Activated naive CD4-positive, alpha-beta T cell treated with Interleukin-2 at 50 U/mL for 16 hours (primary cell): ENCODE measurements at regions not wholly inside any gene's neighbourhood (a gene's known extent, or its start where the extent isn't known, plus 50 kb on each side); places are given as distances from the start of the nearest gene placed in this dataset.

ENCODE experiments used
- DNase-seq: peaks from one replicate; pipeline ENCODE4 v3.0.0-alpha.2; 2020

DNA sequence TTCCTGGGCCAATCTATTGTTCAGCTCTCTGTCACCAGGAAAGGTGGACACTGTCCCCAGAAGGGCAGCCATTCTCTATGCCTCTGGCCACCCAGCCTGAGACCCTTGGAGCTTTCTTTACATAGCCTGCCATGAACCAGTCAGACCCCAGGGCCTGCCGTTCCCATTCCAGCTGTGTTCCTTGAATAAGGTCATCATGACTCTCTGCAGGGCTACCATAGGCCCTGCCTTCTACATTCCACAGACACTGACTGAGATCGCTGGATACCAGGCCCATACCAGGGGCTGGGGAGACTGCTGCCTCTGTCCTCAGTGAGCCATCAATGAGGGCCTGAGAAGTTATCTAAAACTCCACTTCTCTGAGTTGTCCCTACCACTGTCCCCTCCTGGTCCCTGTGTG lies 75.5 kb downstream of the SYNE3 start:
- no peak for DNase-seq

DNA sequence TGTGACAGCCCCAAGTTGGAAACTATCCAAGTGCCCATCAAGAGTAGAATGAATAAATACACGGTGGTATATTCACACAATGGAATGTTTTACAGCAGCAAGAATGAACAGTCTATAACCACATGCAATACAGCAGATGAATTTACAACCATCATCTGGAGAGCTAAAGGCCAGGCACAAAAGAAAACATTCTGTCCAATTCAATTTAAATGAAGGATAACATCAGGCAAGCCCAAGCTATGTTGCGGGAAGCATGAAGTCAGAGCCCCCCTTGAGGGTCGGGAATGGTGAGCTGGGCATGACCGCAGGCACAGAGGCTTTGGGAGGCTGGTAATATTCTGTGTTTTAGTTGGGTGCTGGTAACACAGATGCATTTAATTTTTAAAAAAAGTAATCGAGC lies 76.0 kb downstream of the SYNE3 start:
- no peak for DNase-seq

DNA sequence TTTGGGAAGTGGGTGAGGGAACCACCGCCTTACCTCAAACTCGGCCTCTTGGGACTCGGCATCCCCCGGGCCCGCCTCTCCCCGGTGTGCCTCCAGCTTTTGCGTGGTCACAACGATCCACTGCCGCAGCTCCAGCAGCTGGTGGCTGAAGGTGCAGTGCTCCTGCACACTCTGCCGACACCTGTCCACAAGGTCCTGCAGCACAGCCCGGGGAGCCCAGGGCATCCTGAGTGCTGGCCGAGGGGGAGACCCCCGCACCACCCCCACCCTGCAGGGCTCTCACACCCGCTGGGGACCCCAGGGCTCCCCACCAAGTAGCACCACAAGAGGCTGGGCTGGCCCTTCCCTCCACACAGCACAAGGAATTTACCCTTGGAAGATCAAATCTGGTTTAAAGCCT lies 76.6 kb downstream of the SYNE3 start:
- no peak for DNase-seq

DNA sequence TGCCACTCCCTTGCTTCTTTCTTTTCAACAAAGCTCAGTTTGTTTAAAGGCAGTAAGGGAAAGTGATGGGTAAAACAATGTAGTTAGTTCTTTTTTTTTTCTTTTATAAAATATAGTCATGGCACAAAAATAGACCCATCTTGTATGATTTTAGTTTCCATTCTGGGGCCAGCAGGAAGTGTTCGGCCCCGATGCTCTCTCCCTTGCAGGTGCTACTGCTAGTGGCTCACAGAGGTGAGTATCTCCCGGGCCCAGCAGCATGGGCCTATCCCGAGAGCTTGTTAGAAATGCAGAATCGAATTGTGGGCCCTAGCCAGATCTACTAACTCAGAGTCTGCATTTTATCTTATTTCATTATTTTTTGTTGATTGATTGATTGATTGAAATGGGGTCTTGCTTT lies 78.7 kb downstream of the SYNE3 start:
- DNase-seq, result no peak

DNA sequence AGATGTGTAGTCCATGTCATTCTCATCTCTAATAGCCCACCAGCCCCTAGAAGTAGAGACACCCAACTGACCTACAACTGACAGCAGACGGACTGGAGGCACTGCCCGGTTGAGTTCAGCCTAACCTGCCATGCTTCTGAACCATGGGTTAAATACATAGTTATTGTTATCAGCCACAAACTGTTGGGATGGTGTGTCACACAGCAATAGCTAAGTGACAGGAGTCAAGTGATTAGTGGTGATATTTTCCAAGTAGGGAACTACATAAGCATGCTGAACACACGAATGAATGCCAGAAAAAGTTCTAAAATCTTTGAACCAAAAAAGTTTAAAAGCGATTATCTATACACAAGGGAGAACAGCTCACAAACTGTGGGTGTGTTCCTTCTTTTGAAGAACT lies 80.1 kb downstream of the SYNE3 start:
- DNase-seq, result no peak

DNA sequence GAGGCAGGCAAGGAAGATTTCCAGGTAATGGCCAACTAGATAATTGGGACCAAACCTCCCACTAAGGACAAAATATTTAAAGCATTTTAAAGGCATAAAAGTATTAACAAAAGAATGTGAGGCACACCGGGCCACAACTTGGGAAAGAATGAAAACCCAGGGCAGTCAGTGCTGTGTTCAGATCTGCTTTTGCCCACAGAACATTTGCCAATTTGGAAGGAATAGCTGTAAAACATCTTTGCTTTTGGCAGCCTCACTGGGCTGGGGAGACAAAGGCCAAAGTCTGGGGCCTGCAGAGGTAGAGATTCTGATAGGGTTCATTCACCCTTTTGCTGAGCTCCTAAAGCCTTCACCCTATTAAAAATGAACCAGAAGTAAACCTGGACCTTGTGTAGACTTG lies 82.3 kb downstream of the SYNE3 start:
- DNase-seq, result no peak

DNA sequence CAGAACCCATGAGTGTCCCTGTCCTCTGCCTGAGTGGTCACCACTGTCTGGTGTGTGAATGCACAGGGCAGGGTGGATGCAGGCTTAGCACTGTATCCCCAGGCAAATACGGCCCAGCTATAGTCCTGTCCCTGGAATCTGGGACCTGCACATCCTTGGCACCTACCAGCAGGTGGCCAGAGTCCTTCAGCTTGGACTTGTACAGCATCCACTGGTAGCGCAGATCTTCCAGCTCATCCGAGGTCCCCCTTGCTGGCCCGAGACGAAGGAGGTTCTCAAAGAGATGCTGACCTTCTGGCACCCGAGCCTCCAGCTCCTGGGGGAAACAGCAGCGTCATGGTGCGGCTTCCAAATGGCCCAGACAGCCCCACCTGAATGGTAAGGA lies 83.4 kb downstream of the SYNE3 start:
- DNase-seq, result no peak

DNA sequence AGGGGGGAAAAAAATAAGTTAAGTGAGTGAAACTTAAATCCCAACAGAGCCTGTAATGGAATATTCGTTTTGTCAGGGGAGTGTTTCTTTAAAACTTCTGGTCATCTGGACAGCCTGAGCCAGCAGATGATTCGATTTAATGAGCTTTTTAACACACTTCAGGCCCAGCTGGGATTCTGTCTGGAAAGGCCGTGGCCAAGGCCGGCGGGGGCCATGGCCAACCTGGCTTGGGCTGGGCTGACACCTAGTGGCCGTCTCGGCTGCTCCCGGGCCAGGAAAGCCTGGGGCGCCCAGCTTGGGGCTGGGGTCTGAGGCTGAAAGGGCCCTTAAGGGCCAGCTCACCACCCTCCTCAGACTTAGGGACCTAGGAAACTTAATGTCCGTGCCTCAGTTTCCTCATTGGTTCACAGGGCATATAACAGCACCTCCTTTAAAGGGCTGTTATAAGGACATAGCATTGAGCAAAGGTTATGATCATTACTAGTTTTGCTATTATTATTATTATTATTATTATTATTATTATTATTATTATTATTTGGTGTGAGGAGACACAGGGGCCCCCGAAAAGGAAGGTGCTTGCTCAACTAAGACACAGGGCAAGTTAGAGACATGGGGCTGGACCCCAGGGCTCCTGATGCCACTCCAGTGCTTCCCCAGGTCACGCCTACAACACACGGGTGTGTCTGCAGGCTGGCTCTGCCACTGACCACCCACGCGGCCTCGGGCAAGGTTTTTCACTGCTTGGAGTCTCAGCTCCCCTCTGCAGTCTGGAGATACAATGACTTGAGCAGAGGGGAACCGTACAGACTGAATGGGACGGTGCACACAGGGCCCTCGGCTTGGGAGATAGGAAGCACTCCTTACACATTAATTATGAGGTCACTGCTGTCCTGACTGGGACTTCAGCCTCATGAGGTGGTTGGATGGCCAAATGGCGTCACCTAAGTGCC lies 84.0 kb downstream of the SYNE3 start:
- no peak for DNase-seq

DNA sequence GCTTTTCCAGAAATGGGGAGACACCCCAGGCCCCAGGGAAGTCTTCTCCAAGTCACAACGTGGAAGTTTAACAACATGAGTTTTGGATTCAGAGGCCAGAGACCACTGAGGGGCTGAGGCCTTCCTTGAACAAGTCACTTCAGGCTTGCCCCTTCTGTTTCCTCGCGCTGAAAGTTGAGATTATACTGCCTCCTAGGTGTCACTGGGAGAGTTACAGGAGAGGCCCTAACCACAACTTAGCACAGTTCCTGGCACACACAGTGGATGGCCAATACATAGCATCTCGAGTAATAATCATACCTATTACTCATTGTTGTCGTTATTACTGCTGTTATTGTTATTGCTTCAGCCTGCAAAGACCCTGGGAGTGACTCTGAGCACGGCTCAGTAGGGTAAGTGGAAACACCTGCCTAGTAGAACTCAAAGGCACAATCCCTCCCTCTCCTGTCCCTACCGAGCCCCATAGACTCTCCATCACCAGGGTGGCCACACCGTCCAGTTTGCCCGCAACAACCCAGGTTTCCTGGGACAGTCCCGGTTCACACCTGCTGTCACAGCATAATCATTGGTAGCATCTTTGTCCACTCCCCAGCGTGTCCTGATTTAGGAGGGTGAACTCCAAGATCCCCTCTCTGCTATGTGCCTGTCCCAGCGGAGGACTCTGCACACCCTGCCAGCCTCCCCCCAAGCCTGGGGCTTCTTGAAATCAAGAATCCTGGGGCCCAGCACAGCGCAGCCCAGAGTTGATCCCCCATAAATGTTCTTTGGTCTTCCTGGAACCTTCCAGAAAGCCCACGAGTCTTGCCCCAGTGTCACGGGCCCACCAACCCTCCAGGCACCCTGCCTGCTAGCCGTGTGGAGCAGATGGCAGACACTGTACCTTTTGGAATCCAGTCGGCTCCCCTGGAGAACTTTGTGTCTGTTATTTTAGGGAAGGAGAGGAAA lies 85.0 kb downstream of the SYNE3 start:
- DNase-seq, result no peak

DNA sequence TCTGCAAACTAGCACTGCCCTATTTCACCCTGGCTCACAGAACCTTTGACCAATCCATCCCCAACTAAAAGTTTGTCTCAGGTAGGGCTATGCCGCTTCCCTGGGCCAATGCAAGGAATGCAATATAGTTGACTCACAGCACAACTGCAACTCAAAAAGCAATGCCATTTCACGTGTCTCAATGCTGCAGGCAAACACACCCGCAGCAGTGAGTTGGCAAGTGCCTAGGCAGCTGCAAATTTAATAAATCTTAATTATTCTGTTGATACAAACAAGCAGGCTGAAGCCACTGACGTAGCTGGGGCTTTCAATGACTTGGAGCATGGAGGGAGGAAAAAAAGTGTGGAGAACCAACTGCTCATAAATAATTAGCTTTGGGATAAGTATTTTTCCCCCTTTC lies 87.9 kb downstream of the SYNE3 start:
- DNase-seq, result no peak

DNA sequence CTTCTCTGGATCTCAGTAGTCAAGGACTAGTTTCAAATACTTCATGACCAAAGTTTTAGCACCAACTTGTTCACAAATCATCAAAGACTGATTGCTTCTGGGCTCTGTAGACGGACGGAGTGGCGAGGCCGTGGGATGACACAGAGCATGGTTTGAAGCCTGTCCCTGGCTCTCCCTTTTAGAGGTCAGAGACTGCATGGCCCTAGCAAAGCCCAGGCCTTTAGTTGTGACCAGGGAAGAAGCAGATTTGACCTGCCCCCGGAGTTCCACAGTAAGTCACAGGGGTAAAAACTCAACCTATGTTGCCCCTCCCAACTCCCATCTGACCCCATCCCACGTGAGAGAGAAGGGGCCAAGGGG lies 90.4 kb downstream of the SYNE3 start:
- no peak for DNase-seq

DNA sequence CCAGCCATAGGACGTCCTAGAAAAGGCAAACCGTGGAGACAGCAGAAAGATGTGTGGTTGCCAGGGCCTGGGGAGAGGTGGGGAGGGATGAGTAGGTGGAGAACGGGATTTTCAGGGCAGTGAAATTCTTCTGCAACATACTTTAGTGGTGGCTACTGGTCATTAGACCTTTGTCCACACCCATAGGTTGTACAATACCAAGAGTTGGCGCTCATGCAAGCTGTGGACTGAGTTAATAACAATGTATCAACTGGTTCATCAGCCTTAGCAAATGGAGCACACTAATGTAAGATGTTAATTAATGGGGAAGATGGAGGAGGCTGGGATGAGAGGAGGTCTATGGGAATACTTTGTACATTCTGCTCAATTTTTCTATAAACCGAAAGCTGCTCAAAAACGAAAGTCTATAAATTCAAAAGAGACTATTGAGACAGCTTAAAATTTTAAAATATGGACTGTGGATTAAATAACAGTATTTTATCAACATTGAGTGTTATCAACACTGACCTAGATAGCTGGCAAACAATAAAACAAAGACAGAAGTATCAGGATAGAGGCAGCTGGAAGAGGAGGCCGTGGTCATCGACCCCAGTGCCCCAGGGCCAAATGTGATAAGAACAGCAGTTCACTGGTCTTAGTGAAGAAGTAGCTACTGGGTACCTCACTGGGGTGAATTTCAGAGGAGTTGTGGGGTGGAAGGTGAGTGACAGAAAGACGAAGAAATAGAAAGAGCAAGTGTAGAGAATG lies 90.9 kb downstream of the SYNE3 start:
- no peak for DNase-seq

DNA sequence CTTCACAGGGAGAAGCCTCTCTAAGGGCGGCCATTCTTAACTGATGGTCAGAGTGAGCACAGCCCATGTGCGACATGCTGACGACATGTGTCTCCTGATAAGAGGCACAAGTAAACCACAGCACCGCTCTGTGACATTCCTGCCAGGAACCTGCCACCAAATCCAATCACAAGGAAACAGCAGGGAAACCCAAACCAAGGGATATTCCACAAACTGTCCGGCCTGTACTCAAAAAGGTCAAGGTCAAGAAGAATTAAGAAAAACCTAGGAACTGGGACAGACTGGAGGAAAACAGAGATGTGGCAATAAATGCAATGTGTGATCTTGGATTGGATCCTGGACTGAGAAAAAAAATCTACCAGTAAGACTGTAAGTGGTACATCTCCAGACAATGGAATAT lies 91.9 kb downstream of the SYNE3 start:
- no peak for DNase-seq

DNA sequence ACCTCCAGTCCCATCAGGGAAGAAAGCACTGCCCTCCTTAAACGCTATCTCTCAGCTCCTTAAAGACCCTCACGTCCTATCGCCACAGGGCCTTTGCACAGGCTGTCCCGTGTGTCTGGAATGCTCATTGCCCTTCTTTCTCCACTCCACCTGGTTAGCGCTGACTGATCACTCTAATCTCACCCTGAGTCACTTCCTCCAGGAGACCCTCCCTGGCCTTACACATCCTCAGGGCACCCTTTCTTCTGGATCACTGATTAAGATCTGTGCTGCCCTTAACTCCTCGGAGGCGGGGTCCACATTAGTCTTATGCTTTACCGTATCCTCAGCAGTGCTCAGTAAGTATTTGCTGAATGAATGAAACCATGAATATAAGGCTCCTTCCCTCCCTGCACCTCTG lies 94.7 kb downstream of the SYNE3 start:
- no peak for DNase-seq

DNA sequence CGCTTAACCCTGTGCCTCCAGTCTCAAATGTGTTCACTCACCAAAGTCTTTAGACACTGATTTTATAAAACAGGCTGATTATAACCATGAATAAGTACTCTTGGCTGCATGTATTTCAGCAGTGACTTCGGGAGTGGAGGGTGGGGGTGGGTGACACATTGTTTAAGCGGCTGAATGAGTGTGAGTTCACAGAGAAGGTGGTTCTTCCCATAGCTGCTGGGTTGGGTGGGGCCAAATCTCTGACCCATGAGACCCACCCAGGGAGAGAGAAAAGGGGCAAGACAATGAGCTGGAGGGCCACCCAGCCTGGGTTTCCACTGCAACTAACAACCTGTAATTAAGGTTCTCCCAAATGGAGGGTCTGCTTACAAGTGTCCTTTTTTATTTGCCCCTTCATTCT lies 96.4 kb downstream of the SYNE3 start:
- DNase-seq, result no peak

DNA sequence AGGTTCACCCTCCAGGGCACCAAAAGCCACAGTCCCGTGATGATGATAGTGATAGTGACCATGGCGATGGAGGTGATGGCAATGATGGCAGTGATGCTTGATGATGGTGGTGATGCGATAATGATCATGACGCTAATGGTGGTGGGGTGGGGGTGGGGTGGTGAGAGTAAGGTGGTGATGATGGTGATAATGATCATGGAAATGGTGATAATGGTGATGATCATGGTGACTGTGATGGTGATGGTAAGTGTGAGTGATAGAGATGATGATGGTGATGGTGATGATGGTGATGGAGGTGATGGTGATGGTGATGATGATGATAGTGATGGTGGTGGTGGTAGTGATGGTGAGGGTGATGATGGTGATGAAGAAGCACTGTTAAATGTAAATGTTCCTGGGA lies 96.9 kb downstream of the SYNE3 start:
- no peak for DNase-seq

DNA sequence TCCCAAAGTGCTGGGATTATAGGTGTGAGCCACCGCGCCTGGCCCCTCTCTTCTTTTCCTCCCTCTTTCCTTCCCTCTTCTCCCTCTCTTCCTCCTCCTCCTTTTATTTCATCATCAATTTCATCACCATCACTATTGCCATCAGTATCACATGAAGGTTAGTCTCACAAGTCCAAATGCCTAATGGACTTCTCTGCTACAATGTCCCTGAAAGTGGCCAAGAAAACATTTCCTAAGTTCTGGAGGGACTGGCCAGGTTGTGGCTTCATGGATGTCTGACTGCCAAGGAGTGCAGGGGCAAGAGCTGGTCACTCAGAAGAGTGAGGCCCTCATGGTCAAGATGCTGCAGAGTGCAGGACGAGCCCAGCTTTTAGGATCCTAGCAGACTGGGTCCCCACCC lies 97.6 kb downstream of the SYNE3 start:
- no peak for DNase-seq

DNA sequence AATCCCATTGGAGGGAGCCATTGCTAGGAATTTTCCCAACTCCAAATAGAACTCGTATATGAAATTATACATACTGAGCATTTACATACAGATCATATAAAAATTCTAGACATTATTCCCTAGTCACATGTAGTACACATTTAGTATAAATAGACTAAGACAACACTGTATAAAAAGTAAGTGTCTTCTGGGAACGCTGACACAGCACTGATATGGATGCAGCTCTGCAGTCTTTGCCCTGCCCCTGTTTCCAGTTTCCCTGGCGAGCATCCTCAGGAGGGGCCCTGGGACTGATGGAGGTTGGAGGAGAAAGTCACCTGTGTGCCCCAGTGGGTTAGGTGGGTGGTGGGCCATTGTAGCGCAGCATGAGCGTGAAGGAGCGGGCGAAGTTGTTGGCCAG lies 97.8 kb upstream of the CLMN start:
- DNase-seq, result no peak

DNA sequence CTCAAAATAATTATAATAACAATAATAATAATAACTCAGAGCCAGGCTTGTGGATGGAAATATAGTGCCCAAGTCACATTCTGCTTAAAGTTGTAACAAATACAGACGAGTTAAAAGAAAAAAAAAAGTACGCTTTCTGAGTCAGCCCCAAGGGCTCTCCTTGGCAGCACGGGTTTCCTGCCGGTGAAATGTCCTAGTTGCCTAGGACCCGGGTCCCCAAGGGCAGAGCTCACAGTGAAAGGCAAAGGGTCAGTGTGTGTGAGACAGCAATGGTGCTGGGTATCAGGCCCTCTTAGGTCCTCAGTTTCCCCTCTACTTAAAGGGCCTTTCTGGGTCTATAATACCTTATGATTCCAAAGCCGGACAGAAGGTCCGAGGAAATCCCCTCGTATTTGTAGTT lies 96.3 kb upstream of the CLMN start:
- no peak for DNase-seq

DNA sequence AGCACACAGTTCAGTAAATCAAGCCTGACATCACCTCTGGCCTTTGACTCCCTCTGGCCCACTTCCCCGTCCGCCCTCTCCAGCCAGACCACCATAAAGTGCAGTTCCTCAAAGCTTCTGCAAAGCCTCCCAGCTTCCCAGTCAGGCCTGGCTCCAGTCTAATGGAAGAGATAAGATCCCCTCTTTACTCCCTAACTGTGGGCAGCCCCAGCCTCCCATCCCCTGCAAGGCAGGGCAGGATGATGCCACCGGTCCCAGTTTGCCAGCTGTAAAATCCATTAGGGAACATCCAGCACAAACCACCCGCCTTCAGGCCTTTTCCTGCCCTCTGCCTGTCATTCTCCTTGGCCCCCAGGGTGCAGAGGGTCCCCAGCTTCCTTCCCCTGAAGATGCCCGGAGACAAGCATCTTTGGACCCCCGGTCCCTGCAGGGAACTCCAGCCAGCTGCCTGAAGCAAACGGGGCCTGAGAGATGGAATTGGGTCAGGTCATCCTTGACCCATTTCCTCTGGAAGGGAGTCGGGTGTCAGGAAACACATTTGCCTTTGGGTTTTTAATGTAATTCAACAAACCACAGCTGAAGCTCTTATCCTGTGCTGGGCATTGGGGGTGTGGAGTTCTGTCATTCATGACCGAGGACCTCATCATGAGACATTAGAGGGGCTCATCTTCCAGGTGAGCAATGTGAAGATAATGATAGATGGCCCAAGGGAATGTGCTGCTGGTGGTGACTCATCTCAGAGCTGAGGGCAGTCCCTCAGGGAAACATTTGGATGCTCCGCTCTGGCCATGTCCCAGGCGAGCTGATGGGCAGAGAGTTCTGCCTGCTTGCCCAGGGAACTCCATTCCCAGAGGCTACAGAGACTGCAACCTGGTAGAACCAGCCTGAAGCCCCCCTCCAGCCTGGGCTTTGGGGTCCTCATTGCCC lies 93.8 kb upstream of the CLMN start:
- DNase-seq, result no peak

DNA sequence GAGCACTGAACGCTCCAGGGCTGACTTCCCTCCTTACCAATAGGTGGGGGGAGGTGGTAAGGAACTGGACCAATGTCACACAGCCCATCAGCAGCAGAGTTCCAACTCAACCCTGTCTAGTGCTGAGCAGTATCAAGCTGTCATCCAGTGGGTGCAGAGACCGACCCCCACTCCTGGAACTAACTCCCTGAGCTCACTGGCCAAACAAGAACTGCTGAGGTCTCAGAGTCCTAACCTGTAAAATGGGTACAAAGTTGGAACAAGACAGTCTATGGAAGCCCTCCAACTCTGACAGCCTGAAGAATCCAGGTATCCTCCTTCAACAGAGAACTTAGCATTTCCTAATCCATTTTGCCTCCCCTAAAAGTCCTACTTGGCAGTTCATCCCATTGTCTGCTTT lies 91.1 kb upstream of the CLMN start:
- no peak for DNase-seq
